ENCODE measurements at regions not wholly inside any gene's neighbourhood (a gene's known extent, or its start where the extent isn't known, plus 50 kb on each side); places are given as distances from the start of the nearest gene placed in this dataset.

GRCh38 chr5:61596265-61596664, 264.2 kb downstream of the ZSWIM6 start:
- no peak for DNase-seq (ENCODE audit: low read depth)

- no peak for DNase-seq (ENCODE audit: low read depth)
These were observed 265.6 kb downstream of the ZSWIM6 start for GRCh38 chr5:61597684-61598083.

- no peak for DNase-seq (ENCODE audit: low read depth)
These were observed 266.1 kb downstream of the ZSWIM6 start for GRCh38 chr5:61598126-61598525.

- DNase-seq (ENCODE audit: low read depth), result peak; percentile 9
These were observed 267.5 kb downstream of the ZSWIM6 start for GRCh38 chr5:61599370-61600122.

GRCh38 chr5:61600123-61600444, 268.0 kb downstream of the ZSWIM6 start:
- DNase-seq (ENCODE audit: low read depth), result no peak

GRCh38 chr5:61600945-61601511, 269.0 kb downstream of the ZSWIM6 start:
- no peak for DNase-seq (ENCODE audit: low read depth)

GRCh38 chr5:61603211-61603908, 271.3 kb downstream of the ZSWIM6 start:
- DNase-seq (ENCODE audit: low read depth), result no peak

GRCh38 chr5:61604076-61605025, 272.3 kb downstream of the ZSWIM6 start:
- no peak for DNase-seq (ENCODE audit: low read depth)

GRCh38 chr5:61609840-61610677, 278.0 kb downstream of the ZSWIM6 start:
- no peak for DNase-seq (ENCODE audit: low read depth)

- DNase-seq (ENCODE audit: low read depth), result no peak
These were observed 278.6 kb downstream of the ZSWIM6 start for GRCh38 chr5:61610678-61611024.

- DNase-seq (ENCODE audit: low read depth), result no peak
These were observed 280.4 kb downstream of the ZSWIM6 start for GRCh38 chr5:61612431-61612830.

GRCh38 chr5:61613679-61614078, 281.6 kb downstream of the ZSWIM6 start:
- DNase-seq (ENCODE audit: low read depth), result no peak

GRCh38 chr5:61614606-61615005, 282.5 kb downstream of the ZSWIM6 start:
- no peak for DNase-seq (ENCODE audit: low read depth)

- DNase-seq (ENCODE audit: low read depth), result no peak
These were observed 285.0 kb downstream of the ZSWIM6 start for GRCh38 chr5:61617039-61617438.

GRCh38 chr5:61617995-61618525, 286.0 kb downstream of the ZSWIM6 start:
- DNase-seq (ENCODE audit: low read depth), result no peak

- DNase-seq (ENCODE audit: low read depth), result no peak
These were observed 286.5 kb downstream of the ZSWIM6 start for GRCh38 chr5:61618577-61618976.

- DNase-seq (ENCODE audit: low read depth), result no peak
These were observed 287.2 kb downstream of the ZSWIM6 start for GRCh38 chr5:61619289-61619688.

GRCh38 chr5:61619777-61620518, 287.9 kb downstream of the ZSWIM6 start:
- no peak for DNase-seq (ENCODE audit: low read depth)

GRCh38 chr5:61620699-61621182, 288.7 kb downstream of the ZSWIM6 start:
- no peak for DNase-seq (ENCODE audit: low read depth)

GRCh38 chr5:61621202-61621650, 289.2 kb downstream of the ZSWIM6 start:
- no peak for DNase-seq (ENCODE audit: low read depth)

Data from GM04504 (cell line).